ENCODE measurements at regions not wholly inside any gene's neighbourhood (a gene's known extent, or its start where the extent isn't known, plus 50 kb on each side); places are given as distances from the start of the nearest gene placed in this dataset.
"Not testable (repeated sequence)": the region's sequence is repeated elsewhere in the genome, so short reads cannot be mapped to it uniquely, and the experiment has no call there.

- DNase-seq (ENCODE audit: low read depth), result no peak
Observed at GRCh38 chr3:74137790-74138189, 476.7 kb downstream of the CNTN3 start.

GRCh38 chr3:74135808-74136207 lies 478.7 kb downstream of the CNTN3 start:
- no peak for DNase-seq (ENCODE audit: low read depth)

- DNase-seq (ENCODE audit: low read depth), result no peak
Observed at GRCh38 chr3:74134831-74135230, 479.6 kb downstream of the CNTN3 start.

GRCh38 chr3:74131546-74132328 lies 482.7 kb downstream of the CNTN3 start:
- DNase-seq (ENCODE audit: low read depth), result not testable (repeated sequence)

GRCh38 chr3:74129611-74130010 lies 484.8 kb downstream of the CNTN3 start:
- DNase-seq (ENCODE audit: low read depth), result no peak

GRCh38 chr3:74129056-74129455 lies 485.4 kb downstream of the CNTN3 start:
- DNase-seq (ENCODE audit: low read depth), result no peak

- no peak for DNase-seq (ENCODE audit: low read depth)
Observed at GRCh38 chr3:74127256-74127655, 487.2 kb downstream of the CNTN3 start.

GRCh38 chr3:74124782-74125181 lies 489.7 kb downstream of the CNTN3 start:
- no peak for DNase-seq (ENCODE audit: low read depth)

GRCh38 chr3:74122281-74122680 lies 492.2 kb downstream of the CNTN3 start:
- no peak for DNase-seq (ENCODE audit: low read depth)

- no peak for DNase-seq (ENCODE audit: low read depth)
Observed at GRCh38 chr3:74121761-74122160, 492.7 kb downstream of the CNTN3 start.

GRCh38 chr3:74119221-74119620 lies 494.5 kb upstream of the PDZRN3 start:
- DNase-seq (ENCODE audit: low read depth), result no peak

GRCh38 chr3:74115906-74116305 lies 491.2 kb upstream of the PDZRN3 start:
- DNase-seq (ENCODE audit: low read depth), result no peak

GRCh38 chr3:74107451-74107850 lies 482.7 kb upstream of the PDZRN3 start:
- no peak for DNase-seq (ENCODE audit: low read depth)

GRCh38 chr3:74106925-74107324 lies 482.2 kb upstream of the PDZRN3 start:
- no peak for DNase-seq (ENCODE audit: low read depth)

- no peak for DNase-seq (ENCODE audit: low read depth)
Observed at GRCh38 chr3:74091204-74091603, 466.5 kb upstream of the PDZRN3 start.

- no peak for DNase-seq (ENCODE audit: low read depth)
Observed at GRCh38 chr3:74089814-74090213, 465.1 kb upstream of the PDZRN3 start.

GRCh38 chr3:74080056-74080461 lies 455.3 kb upstream of the PDZRN3 start:
- DNase-seq (ENCODE audit: low read depth), result no peak

- DNase-seq (ENCODE audit: low read depth), result no peak
Observed at GRCh38 chr3:74075241-74075640, 450.5 kb upstream of the PDZRN3 start.

GRCh38 chr3:74074700-74075099 lies 450.0 kb upstream of the PDZRN3 start:
- no peak for DNase-seq (ENCODE audit: low read depth)

- no peak for DNase-seq (ENCODE audit: low read depth)
Observed at GRCh38 chr3:74067296-74067695, 442.6 kb upstream of the PDZRN3 start.

- DNase-seq (ENCODE audit: low read depth), result no peak
Observed at GRCh38 chr3:74066456-74066855, 441.7 kb upstream of the PDZRN3 start.

GRCh38 chr3:74059923-74060600 lies 435.3 kb upstream of the PDZRN3 start:
- no peak for DNase-seq (ENCODE audit: low read depth)
